K562 (cell line): ENCODE measurements at regions not wholly inside any gene's neighbourhood (a gene's known extent, or its start where the extent isn't known, plus 50 kb on each side); places are given as distances from the start of the nearest gene placed in this dataset.

Experiments used
- ATAC-seq: fragments of 200-7000 bp; cut with Tn5 transposase; 3 replicates; pipeline ENCODE4 v1.9.1; 2020; ENCODE audit warnings: moderate library complexity
- BruUV-seq: library from RNA; stranded (reverse); fragments of 400-500 nt; replicated peaks from 2 replicates; lab custom pipeline; 2021; lab: Mats Ljungman, UMichigan
- CTCF ChIA-PET: fragments of 300-600 bp; formaldehyde crosslinking; extraction: SDS; loops from one replicate; lab custom pipeline; 2021; ENCODE audit warnings: low intra/inter-chr PET ratio; lab: Yijun Ruan, JAX
- POLR2A ChIA-PET: fragments of 300-600, 350-650 bp; sonication (Branson Sonifier 250); formaldehyde crosslinking; extraction: SDS; loops from one replicate; lab custom pipeline; 2021; ENCODE audit warnings: antibody characterized with exemption, inconsistent platforms; lab: Yijun Ruan, JAX
- DNase-seq, 4 experiments: peaks; one replicate each; pipeline versions ENCODE4 v3.0.0 to v3.0.0-alpha.2; 2011 to 2018; ENCODE audit warnings: low spot score in 3 of 4, mixed read lengths in 3 of 4; ENCODE audit errors: extremely low read depth in 1 of 4
- FAIRE-seq: peaks from 2 replicates; lab custom pipeline; 2011; peaks lifted over from hg19 to GRCh38; lab: Jason Lieb, UNC
- H2AFZ ChIP-seq: 2 replicates; pipeline ENCODE4 v1.6.0; 2011; ENCODE audit warnings: low read depth, low read length, control low read depth, inconsistent platforms
- H3K27ac ChIP-seq: fragments of 200-600 bp; 3 replicates; pipeline ENCODE4 v1.8.0; 2011; ENCODE audit warnings: low read depth, mild to moderate bottlenecking, control low read depth, inconsistent platforms, low read length, moderate library complexity, mixed read lengths; ENCODE audit errors: extremely low read depth
- H3K27me3 ChIP-seq, 2 experiments: fragments of 300-600 bp in 1 of 2; 2 replicates in 1 of 2; 3 replicates in 1 of 2; pipeline versions ENCODE4 v1.6.0 to v1.8.0; 2011; ENCODE audit warnings: inconsistent platforms in 2 of 2, low read length in 2 of 2, mild to moderate bottlenecking in 1 of 2, mixed read lengths in 1 of 2, moderate library complexity in 1 of 2; ENCODE audit not compliant: control insufficient read depth in 2 of 2, insufficient read depth in 2 of 2
- H3K36me3 ChIP-seq: fragments of 300-600 bp; 3 replicates; pipeline ENCODE4 v1.8.0; 2011; ENCODE audit warnings: mild to moderate bottlenecking, low read length, inconsistent platforms; ENCODE audit not compliant: control insufficient read depth, insufficient read depth
- H3K4me1 ChIP-seq, 2 experiments: fragments of 200-600 bp in 1 of 2; replicated peaks in 1 of 2; 2 replicates in 1 of 2; 3 replicates in 1 of 2; pipeline versions ENCODE4 v1.5.1 to v1.8.0; 2011; ENCODE audit warnings: inconsistent platforms in 2 of 2, low read length in 2 of 2, mild to moderate bottlenecking in 1 of 2, mixed read lengths in 1 of 2, moderate library complexity in 1 of 2; ENCODE audit not compliant: control insufficient read depth in 2 of 2, insufficient read depth in 2 of 2
- H3K4me2 ChIP-seq: 2 replicates; pipeline ENCODE4 v1.6.1; 2011; ENCODE audit warnings: low read length, control low read depth, inconsistent platforms, mixed read lengths; ENCODE audit not compliant: insufficient read depth
- H3K4me3 ChIP-seq: fragments of 200-600 bp; sonication (generic), shearing (Covaris generic); 2 replicates; pipeline ENCODE4 v1.5.1; 2016; ENCODE audit warnings: control low read depth, inconsistent platforms
- H3K79me2 ChIP-seq: fragments of 200-600 bp; 3 replicates; pipeline ENCODE4 v1.8.0; 2011; ENCODE audit warnings: low read length, inconsistent platforms; ENCODE audit not compliant: control insufficient read depth, insufficient read depth
- H3K9ac ChIP-seq, 2 experiments: 2 replicates each; pipeline versions ENCODE4 v1.6.0 to v1.6.1; 2011; ENCODE audit warnings: low read depth in 2 of 2, low read length in 2 of 2, control low read depth in 1 of 2, inconsistent platforms in 1 of 2, mild to moderate bottlenecking in 1 of 2, mixed read lengths in 1 of 2; ENCODE audit not compliant: insufficient read depth in 1 of 2
- H3K9me1 ChIP-seq: one replicate; pipeline ENCODE4 v1.6.0; 2011; ENCODE audit warnings: inconsistent platforms, mild to moderate bottlenecking, low read length, moderate library complexity; ENCODE audit not compliant: control insufficient read depth, insufficient read depth
- H3K9me3 ChIP-seq: replicated peaks from 2 replicates; pipeline ENCODE4 v1.5.1; 2011; ENCODE audit warnings: low read depth, low read length, inconsistent platforms; ENCODE audit not compliant: control insufficient read depth, insufficient read depth
- H4K20me1 ChIP-seq: replicated peaks from 2 replicates; pipeline ENCODE4 v1.6.1; 2011; ENCODE audit warnings: low read length, inconsistent platforms, mixed read lengths; ENCODE audit not compliant: control insufficient read depth, insufficient read depth
- ATF1 ChIP-seq, 2 experiments: fragments of 450-650 bp in 1 of 2; IDR thresholded peaks; 2 replicates each; pipeline ENCODE4 v1.6.1; 2016; ENCODE audit warnings: missing compliant biosample characterization in 1 of 2, missing genetic modification characterization in 1 of 2
- CAMTA2 ChIP-seq: fragments of 250-450 bp; sonication (Bioruptor Pico); conservative IDR thresholded peaks from 2 replicates; pipeline ENCODE4 v1.5.1; 2022
- CC2D1A ChIP-seq: fragments of 450-650 bp; IDR thresholded peaks from 2 replicates; pipeline ENCODE4 v1.6.1; 2017; ENCODE audit warnings: mild to moderate bottlenecking
- DEAF1 ChIP-seq: fragments of 450-650 bp; formaldehyde crosslinking; IDR thresholded peaks from 2 replicates; pipeline ENCODE4 v1.4.0; 2020; ENCODE audit warnings: mild to moderate bottlenecking, moderate library complexity
- DMBX1 ChIP-seq: fragments of 250-450 bp; sonication (Bioruptor Pico); IDR thresholded peaks from 2 replicates; pipeline ENCODE4 v1.8.0; 2022; ENCODE audit warnings: inconsistent platforms, mild to moderate bottlenecking, moderate library complexity, borderline replicate concordance
- HES1 ChIP-seq: fragments of 450-650 bp; IDR thresholded peaks from 2 replicates; pipeline ENCODE4 v1.6.1; 2016; ENCODE audit warnings: low read depth, mild to moderate bottlenecking, moderate library complexity
- HNRNPL ChIP-seq: fragments of 200-400 bp; formaldehyde crosslinking; IDR thresholded peaks from 2 replicates; pipeline ENCODE4 v1.6.1; 2017; ENCODE audit warnings: low read depth, mild to moderate bottlenecking, low read length
- SAFB2 ChIP-seq: fragments of 200-400 bp; formaldehyde crosslinking; IDR thresholded peaks from 2 replicates; pipeline ENCODE4 v1.6.1; 2018; ENCODE audit warnings: borderline replicate concordance, low read length, low read depth, moderate library complexity; ENCODE audit not compliant: severe bottlenecking
- SRF ChIP-seq, 2 experiments: fragments of 250-450, 450-650 bp in 1 of 2; sonication (Bioruptor Pico) in 1 of 2; sonication (generic) in 1 of 2; formaldehyde crosslinking; IDR thresholded peaks; 2 replicates each; pipeline versions ENCODE4 v1.5.0 to v1.5.1; 2020 to 2022; ENCODE audit warnings: mild to moderate bottlenecking in 1 of 2, missing genetic modification reagents in 1 of 2
- THRAP3 ChIP-seq: fragments of 450-650 bp; IDR thresholded peaks from 2 replicates; pipeline ENCODE4 v1.6.1; 2016; ENCODE audit warnings: mild to moderate bottlenecking, inconsistent platforms, borderline replicate concordance
- ZBTB34 ChIP-seq: fragments of 250-450 bp; sonication (Bioruptor Pico); IDR thresholded peaks from 2 replicates; pipeline ENCODE4 v1.8.0; 2021; ENCODE audit warnings: mild to moderate bottlenecking, moderate library complexity
- ZNF592 ChIP-seq: fragments of 450-650 bp; IDR thresholded peaks from 2 replicates; pipeline ENCODE4 v1.6.1; 2017; ENCODE audit warnings: antibody characterized with exemption, mild to moderate bottlenecking
- ZNF830 ChIP-seq: fragments of 250-450 bp; sonication (Bioruptor Pico); IDR thresholded peaks from 2 replicates; pipeline ENCODE4 v1.5.0; 2021; ENCODE audit warnings: mild to moderate bottlenecking
- WGBS: fragments of 100-300 bp; shearing (Covaris generic); methylation state at CpG from one replicate; pipeline ENCODE4 v1.1.6; 2016; ENCODE audit warnings: low coverage, mixed read lengths; ENCODE audit not compliant: insufficient coverage; ENCODE audit errors: missing lambda C conversion rate; 5-methylcytosine and 5-hydroxymethylcytosine counted together
- in situ Hi-C: fragments of 300-500 bp; cut with MboI; formaldehyde crosslinking; loops from 4 replicates; pipeline ENCODE4 v1.15.0; 2018; ENCODE audit warnings: inconsistent platforms, mixed read lengths
- intact Hi-C: fragments of 100-400 bp; cut with micrococcal nuclease; formaldehyde crosslinking; loops from 2 replicates; pipeline ENCODE4 v1.14.2; 2022

- TF ChIP-seq ZBTB34 (no peak), HNRNPL (no peak), ZNF592 (no peak)
- TF ChIP-seq, all 486 proteins: peak for 0
These were observed 483.5 kb downstream of the ACTRT1 start (continued) for GRCh38 chrX:127568691-127569090.

GRCh38 chrX:127558811-127559210 lies 493.4 kb downstream of the ACTRT1 start:
- Histone ChIP-seq H3K79me2 (no peaks in the 10 kb centered on the region), H3K9ac (no peak overlapping the region), H3K36me3 (no peaks in the 10 kb centered on the region), H3K4me1 (no peaks in the 10 kb centered on the region), H2AFZ (no peak overlapping the region), H3K27me3 (no peaks in the 10 kb centered on the region), H4K20me1 (no peaks in the 10 kb centered on the region), H3K4me2 (no peak overlapping the region), H3K4me3 (no peak overlapping the region), H3K9me3 (no peaks in the 10 kb centered on the region), H3K27ac (no peak overlapping the region), H3K9me1 (no peaks in the 10 kb centered on the region)
- ChIA-PET CTCF (no interaction called here), POLR2A (no interaction called here)
- intact Hi-C loops, result no loop called here
- WGBS, result 0% methylated on average over 1 of the region's 2 CpGs
- TF ChIP-seq SAFB2 (no peak), CC2D1A (no peak), HES1 (no peak), THRAP3 (no peak), DEAF1 (no peak), SRF (CRISPR knock-in tag; IDR thresholded peaks at IDR 0.05) (no peak), ATF1 (CRISPR knock-in tag; IDR thresholded peaks at IDR 0.05) (no peak), ATF1 (tag; IDR thresholded peaks at IDR 0.05) (no peak), DMBX1 (no peak), ZNF830 (CRISPR knock-in tag) (no peak), CAMTA2 (no peak)
- DNase-seq, result no peak
- ATAC-seq, result no peak
- no TSS peak for BruUV-seq
- no peak for FAIRE-seq
- in situ Hi-C loops, result no loop called here
